SIG-M5 (cell line): ENCODE measurements at regions not wholly inside any gene's neighbourhood (a gene's known extent, or its start where the extent isn't known, plus 50 kb on each side); places are given as distances from the start of the nearest gene placed in this dataset.
"Not testable (repeated sequence)": the region's sequence is repeated elsewhere in the genome, so short reads cannot be mapped to it uniquely, and the experiment has no call there.

ENCODE experiments used
- DNase-seq: peaks from one replicate; lab custom pipeline; 2025; lab: John Stamatoyannopoulos, UW

- DNase-seq = no peak
Measured at GRCh38 chr4:164320847-164321246, 433.1 kb upstream of the SMIM31 start.

- DNase-seq = no peak
Measured at GRCh38 chr4:164326056-164326455, 427.9 kb upstream of the SMIM31 start.

- DNase-seq = no peak
Measured at GRCh38 chr4:164337219-164337944, 416.5 kb upstream of the SMIM31 start.

GRCh38 chr4:164343472-164343976 is 410.4 kb upstream of the SMIM31 start:
- DNase-seq = no peak

GRCh38 chr4:164345756-164346155 is 408.2 kb upstream of the SMIM31 start:
- DNase-seq = no peak

GRCh38 chr4:164350061-164350460 is 403.9 kb upstream of the SMIM31 start:
- no peak for DNase-seq

GRCh38 chr4:164350716-164351115 is 403.2 kb upstream of the SMIM31 start:
- not testable (repeated sequence) for DNase-seq

GRCh38 chr4:164357957-164358356 is 396.0 kb upstream of the SMIM31 start:
- no peak for DNase-seq

GRCh38 chr4:164358400-164358799 is 395.5 kb upstream of the SMIM31 start:
- DNase-seq = no peak

- DNase-seq = no peak
Measured at GRCh38 chr4:164359881-164360280, 394.1 kb upstream of the SMIM31 start.

GRCh38 chr4:164368894-164369293 is 385.0 kb upstream of the SMIM31 start:
- DNase-seq = no peak

- DNase-seq = no peak
Measured at GRCh38 chr4:164373021-164373420, 380.9 kb upstream of the SMIM31 start.

GRCh38 chr4:164377277-164377676 is 376.7 kb upstream of the SMIM31 start:
- no peak for DNase-seq

- no peak for DNase-seq
Measured at GRCh38 chr4:164378361-164378760, 375.6 kb upstream of the SMIM31 start.

- no peak for DNase-seq
Measured at GRCh38 chr4:164379694-164380093, 374.2 kb upstream of the SMIM31 start.

GRCh38 chr4:164381859-164382258 is 372.1 kb upstream of the SMIM31 start:
- DNase-seq = no peak

- no peak for DNase-seq
Measured at GRCh38 chr4:164383058-164383357, 370.9 kb upstream of the SMIM31 start.

- no peak for DNase-seq
Measured at GRCh38 chr4:164383358-164384220, 370.3 kb upstream of the SMIM31 start.

- no peak for DNase-seq
Measured at GRCh38 chr4:164384416-164384815, 369.5 kb upstream of the SMIM31 start.

GRCh38 chr4:164396439-164396838 is 357.5 kb upstream of the SMIM31 start:
- no peak for DNase-seq

- no peak for DNase-seq
Measured at GRCh38 chr4:164402554-164402953, 351.4 kb upstream of the SMIM31 start.

- no peak for DNase-seq
Measured at GRCh38 chr4:164405774-164406173, 348.2 kb upstream of the SMIM31 start.

- DNase-seq = no peak
Measured at GRCh38 chr4:164408831-164409230, 345.1 kb upstream of the SMIM31 start.
